ENCODE measurements at regions not wholly inside any gene's neighbourhood (a gene's known extent, or its start where the extent isn't known, plus 50 kb on each side); places are given as distances from the start of the nearest gene placed in this dataset.
A peak's percentile ranks its signal among the peaks of the same experiment; 100 is the strongest.

- no peaks in the 10 kb centered on the region for H3K36me3 Mint-ChIP-seq (ENCODE audit: insufficient read depth, unreplicated experiment)
- H3K27ac Mint-ChIP-seq (ENCODE audit: unreplicated experiment): peak overlapping the region; percentile 69
- CTCF ChIA-PET: no interaction called here
- DNase-seq: peak; percentile 26
- intact Hi-C loops (cut with micrococcal nuclease; ENCODE audit: unreplicated experiment): no loop called here
- no peaks in the 10 kb centered on the region for H3K27me3 Mint-ChIP-seq (ENCODE audit: insufficient read depth, unreplicated experiment)
- BruUV-seq (replicated peaks): no TSS peak
- no peaks in the 10 kb centered on the region for H3K36me3 ChIP-seq (ENCODE audit: control insufficient read depth, insufficient read depth, low read length)
- POLR2A ChIA-PET: no interaction called here
- H3K9me3 Mint-ChIP-seq (ENCODE audit: unreplicated experiment): no peaks in the 10 kb centered on the region
- H3K9me3 ChIP-seq: no peaks in the 10 kb centered on the region
- no peaks in the 10 kb centered on the region for H3K27me3 ChIP-seq (replicated peaks; ENCODE audit: control insufficient read depth, insufficient read depth, low read length)
- H3K4me1 Mint-ChIP-seq (ENCODE audit: low read depth, unreplicated experiment): peaks cover 8% of the 10 kb centered on the region
- no peak overlapping the region for H3K4me3 ChIP-seq (ENCODE audit: low read depth, low read length)
- H3K4me3 Mint-ChIP-seq (ENCODE audit: unreplicated experiment): peak overlapping the region; percentile 16
- no peak for TF ChIP-seq CTCF (IDR thresholded peaks at IDR 0.05; ENCODE audit: insufficient read depth in 1 of 2, low read depth in 1 of 2, low read length in 1 of 2, severe bottlenecking in 1 of 2, unreplicated experiment in 1 of 2)
- H3K4me1 ChIP-seq: 0 out of 2 replicates have a peak, but pooled peaks cover 3% of the 10 kb centered on the region
These were observed 94.0 kb downstream of the TMEM47 start for GRCh38 chrX:34563061-34563460.

GRCh38 chrX:34562006-34562405, 95.1 kb downstream of the TMEM47 start:
- intact Hi-C loops (cut with micrococcal nuclease; ENCODE audit: unreplicated experiment): no loop called here

GRCh38 chrX:34560180-34560579, 96.9 kb downstream of the TMEM47 start:
- H3K36me3 Mint-ChIP-seq (ENCODE audit: insufficient read depth, unreplicated experiment): no peaks in the 10 kb centered on the region
- intact Hi-C loops (cut with micrococcal nuclease; ENCODE audit: unreplicated experiment): no loop called here
- Histone ChIP-seq H3K36me3 (ENCODE audit: control insufficient read depth, insufficient read depth, low read length) (no peaks in the 10 kb centered on the region), H3K4me1 (0 out of 2 replicates have a peak, but pooled peaks cover 3% of the 10 kb centered on the region), H3K27me3 (replicated peaks; ENCODE audit: control insufficient read depth, insufficient read depth, low read length) (no peaks in the 10 kb centered on the region), H3K9me3 (no peaks in the 10 kb centered on the region), H3K4me3 (ENCODE audit: low read depth, low read length) (no peak overlapping the region)
- ChIA-PET CTCF (no interaction called here), POLR2A (no interaction called here)
- H3K4me1 Mint-ChIP-seq (ENCODE audit: low read depth, unreplicated experiment): peaks cover 8% of the 10 kb centered on the region
- no peak for DNase-seq
- no peak overlapping the region for H3K4me3 Mint-ChIP-seq (ENCODE audit: unreplicated experiment)
- no TSS peak for BruUV-seq (replicated peaks)
- no peaks in the 10 kb centered on the region for H3K9me3 Mint-ChIP-seq (ENCODE audit: unreplicated experiment)
- H3K27ac Mint-ChIP-seq (ENCODE audit: unreplicated experiment): no peak overlapping the region
- no peaks in the 10 kb centered on the region for H3K27me3 Mint-ChIP-seq (ENCODE audit: insufficient read depth, unreplicated experiment)
- TF ChIP-seq CTCF (IDR thresholded peaks at IDR 0.05; ENCODE audit: insufficient read depth in 1 of 2, low read depth in 1 of 2, low read length in 1 of 2, severe bottlenecking in 1 of 2, unreplicated experiment in 1 of 2): no peak

More at GRCh38 chrX:34562006-34562405, 95.1 kb downstream of the TMEM47 start:
- POLR2A ChIA-PET: no interaction called here
- 0 out of 2 replicates have a peak, but pooled peaks cover 3% of the 10 kb centered on the region for H3K4me1 ChIP-seq
- Mint-ChIP-seq H3K4me3 (ENCODE audit: unreplicated experiment) (no peak overlapping the region), H3K36me3 (ENCODE audit: insufficient read depth, unreplicated experiment) (no peaks in the 10 kb centered on the region), H3K4me1 (ENCODE audit: low read depth, unreplicated experiment) (peaks cover 8% of the 10 kb centered on the region), H3K9me3 (ENCODE audit: unreplicated experiment) (no peaks in the 10 kb centered on the region), H3K27me3 (ENCODE audit: insufficient read depth, unreplicated experiment) (no peaks in the 10 kb centered on the region), H3K27ac (ENCODE audit: unreplicated experiment) (no peak overlapping the region)
- no peak for TF ChIP-seq CTCF (IDR thresholded peaks at IDR 0.05; ENCODE audit: insufficient read depth in 1 of 2, low read depth in 1 of 2, low read length in 1 of 2, severe bottlenecking in 1 of 2, unreplicated experiment in 1 of 2)
- no peak overlapping the region for H3K4me3 ChIP-seq (ENCODE audit: low read depth, low read length)
- no TSS peak for BruUV-seq (replicated peaks)
- no peaks in the 10 kb centered on the region for H3K27me3 ChIP-seq (replicated peaks; ENCODE audit: control insufficient read depth, insufficient read depth, low read length)
- CTCF ChIA-PET: no interaction called here
- H3K9me3 ChIP-seq: no peaks in the 10 kb centered on the region
- no peak for DNase-seq
- H3K36me3 ChIP-seq (ENCODE audit: control insufficient read depth, insufficient read depth, low read length): no peaks in the 10 kb centered on the region

Measured in Caco-2 (cell line).